LNCaP clone FGC (cell line): ENCODE measurements at regions not wholly inside any gene's neighbourhood (a gene's known extent, or its start where the extent isn't known, plus 50 kb on each side); places are given as distances from the start of the nearest gene placed in this dataset.

Experiments
- DNase-seq: peaks from one replicate; pipeline ENCODE4 v3.0.0-alpha.2; 2011; ENCODE audit warnings: low read depth
- H3K4me3 ChIP-seq: 2 replicates; pipeline ENCODE4 v1.5.1; 2011; ENCODE audit warnings: mild to moderate bottlenecking, low read depth, low read length, control low read depth
- TF ChIP-seq, protein P1 (sequence below): IDR thresholded peaks from 2 replicates; pipeline ENCODE4 v1.5.1; 2012; ENCODE audit warnings: mild to moderate bottlenecking; ENCODE audit not compliant: control insufficient read depth, insufficient read depth; ENCODE audit errors: extremely low read depth

DNA sequence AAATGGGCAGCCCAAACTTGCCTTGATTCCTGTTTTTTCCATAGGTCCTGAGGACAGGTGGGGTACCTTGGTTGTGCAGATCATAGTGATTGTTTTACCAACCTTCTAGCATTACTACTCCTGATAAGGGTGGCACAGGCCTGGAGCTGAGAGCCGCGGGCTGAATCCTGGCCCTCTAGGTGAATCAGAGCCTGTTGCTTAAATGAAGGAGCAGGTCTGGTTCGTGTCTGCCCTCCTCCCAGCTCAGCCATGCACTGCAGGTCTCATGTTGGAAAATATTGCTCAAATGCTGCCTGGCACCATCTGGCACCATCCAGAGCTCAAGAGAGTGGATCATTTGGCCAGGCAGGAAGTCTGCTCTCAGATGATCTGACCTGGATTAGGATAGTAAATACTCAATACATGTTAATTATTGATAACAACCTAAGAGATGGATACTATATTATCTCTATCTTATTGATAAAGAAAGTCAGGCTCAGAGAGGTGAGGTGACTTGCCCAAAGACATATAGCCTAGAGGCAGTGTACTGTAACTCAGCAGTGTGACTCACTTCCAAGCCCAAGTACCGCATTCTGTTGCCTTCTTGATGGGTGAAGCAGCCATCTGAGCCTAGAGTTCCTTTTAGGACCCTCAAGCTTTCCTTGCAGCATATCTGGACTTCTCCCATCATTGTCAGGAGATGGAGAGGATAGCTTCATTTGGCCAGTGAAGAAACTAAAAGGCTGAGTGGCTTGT lies 104.3 kb upstream of the PITX1 start:
- DNase-seq: no peak
- H3K4me3 ChIP-seq: no peak overlapping the region
- TF ChIP-seq, protein P1, sequence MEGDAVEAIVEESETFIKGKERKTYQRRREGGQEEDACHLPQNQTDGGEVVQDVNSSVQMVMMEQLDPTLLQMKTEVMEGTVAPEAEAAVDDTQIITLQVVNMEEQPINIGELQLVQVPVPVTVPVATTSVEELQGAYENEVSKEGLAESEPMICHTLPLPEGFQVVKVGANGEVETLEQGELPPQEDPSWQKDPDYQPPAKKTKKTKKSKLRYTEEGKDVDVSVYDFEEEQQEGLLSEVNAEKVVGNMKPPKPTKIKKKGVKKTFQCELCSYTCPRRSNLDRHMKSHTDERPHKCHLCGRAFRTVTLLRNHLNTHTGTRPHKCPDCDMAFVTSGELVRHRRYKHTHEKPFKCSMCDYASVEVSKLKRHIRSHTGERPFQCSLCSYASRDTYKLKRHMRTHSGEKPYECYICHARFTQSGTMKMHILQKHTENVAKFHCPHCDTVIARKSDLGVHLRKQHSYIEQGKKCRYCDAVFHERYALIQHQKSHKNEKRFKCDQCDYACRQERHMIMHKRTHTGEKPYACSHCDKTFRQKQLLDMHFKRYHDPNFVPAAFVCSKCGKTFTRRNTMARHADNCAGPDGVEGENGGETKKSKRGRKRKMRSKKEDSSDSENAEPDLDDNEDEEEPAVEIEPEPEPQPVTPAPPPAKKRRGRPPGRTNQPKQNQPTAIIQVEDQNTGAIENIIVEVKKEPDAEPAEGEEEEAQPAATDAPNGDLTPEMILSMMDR: no peak

DNA sequence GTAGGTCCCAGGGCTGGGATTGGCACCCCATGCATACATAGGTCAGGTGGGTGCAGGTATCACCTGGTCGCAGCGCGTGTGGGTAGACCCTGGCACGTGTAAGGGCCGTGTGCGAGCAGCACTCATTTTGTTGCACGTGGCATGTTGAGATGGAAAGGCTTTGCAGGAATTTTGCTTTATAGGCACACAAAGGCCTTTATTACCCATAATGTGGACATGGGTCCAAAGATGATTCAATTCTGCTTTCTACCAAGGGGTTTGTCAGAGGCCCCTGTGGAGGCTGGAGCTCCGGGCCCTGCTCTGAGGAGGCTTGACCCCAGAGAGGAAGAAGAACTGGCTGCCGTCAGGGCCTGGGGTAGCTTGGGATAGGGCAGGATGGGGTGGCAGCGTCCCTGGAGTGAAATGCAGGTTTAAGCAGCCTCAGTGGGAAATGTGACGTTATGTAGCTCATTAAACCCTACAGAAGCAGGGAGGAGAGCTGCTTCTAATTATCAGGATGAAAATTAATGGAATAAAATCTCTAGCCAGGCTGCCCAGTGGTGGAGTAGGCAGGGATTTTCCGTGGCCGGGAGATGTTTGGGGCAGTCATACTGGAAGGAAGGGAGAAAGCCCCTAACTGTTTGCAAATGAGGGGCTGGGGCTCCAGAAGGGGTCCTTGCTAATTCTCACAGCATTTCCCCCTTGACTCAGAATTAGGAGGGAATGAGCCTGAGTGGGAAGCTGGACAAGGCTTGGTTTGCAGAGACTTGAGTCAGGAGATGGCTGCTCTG lies 103.3 kb upstream of the PITX1 start:
- no peak for DNase-seq
- TF ChIP-seq, protein P1: no peak
- no peak overlapping the region for H3K4me3 ChIP-seq

DNA sequence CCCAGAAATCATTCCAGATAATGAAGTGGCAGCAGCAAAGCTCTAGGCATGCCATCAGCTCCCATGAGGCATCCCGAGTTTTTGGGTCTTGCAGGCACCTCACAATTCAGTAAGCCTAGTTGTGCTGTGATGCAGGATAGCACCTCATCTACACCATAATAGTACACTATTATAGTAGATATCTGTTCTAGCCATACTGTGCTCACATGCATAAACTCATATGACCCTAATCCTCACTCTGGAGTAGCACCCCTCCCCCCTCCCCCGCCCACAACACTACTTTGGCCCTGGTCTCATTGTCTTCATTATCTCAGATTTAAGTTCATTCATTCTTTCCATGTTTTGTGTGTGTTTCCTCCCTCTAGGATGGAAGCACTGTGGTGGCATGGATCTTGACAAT lies 102.5 kb upstream of the PITX1 start:
- TF ChIP-seq, protein P1: no peak
- no peak overlapping the region for H3K4me3 ChIP-seq
- DNase-seq: no peak

DNA sequence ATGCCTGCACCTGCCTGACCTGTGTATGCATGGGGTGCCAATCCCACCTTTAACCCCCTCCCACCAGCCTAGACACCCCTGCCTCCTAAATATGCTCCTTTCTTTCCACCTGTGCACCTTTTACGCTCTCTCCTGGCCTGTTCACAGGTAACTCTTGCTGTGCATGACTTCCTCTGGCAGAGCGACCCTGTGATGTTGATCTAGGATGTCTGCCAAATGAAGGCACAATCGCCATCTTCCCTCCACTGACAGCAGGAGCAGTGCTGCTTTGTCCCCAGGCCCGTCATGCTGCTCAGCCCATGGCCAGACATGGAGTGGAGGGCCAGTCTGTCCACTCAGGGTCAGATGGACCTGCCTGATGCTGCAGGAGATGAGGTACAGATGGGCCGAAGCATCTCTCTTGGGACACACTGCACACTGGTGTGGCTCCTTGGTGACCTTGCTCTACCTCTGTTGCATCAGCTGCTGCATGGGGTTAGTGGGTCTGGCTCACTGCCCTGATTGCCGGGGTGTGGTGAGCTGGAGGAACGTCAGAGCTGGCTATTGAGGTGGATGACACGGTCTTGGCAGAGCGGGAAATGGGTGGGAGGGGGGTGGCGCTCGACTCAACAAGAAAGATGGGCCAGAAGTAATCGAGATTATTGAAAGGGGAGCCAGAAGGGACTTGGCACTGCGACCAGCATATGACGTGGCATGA lies 101.7 kb upstream of the PITX1 start:
- TF ChIP-seq, protein P1: no peak
- no peak overlapping the region for H3K4me3 ChIP-seq
- peak; percentile 60 for DNase-seq

DNA sequence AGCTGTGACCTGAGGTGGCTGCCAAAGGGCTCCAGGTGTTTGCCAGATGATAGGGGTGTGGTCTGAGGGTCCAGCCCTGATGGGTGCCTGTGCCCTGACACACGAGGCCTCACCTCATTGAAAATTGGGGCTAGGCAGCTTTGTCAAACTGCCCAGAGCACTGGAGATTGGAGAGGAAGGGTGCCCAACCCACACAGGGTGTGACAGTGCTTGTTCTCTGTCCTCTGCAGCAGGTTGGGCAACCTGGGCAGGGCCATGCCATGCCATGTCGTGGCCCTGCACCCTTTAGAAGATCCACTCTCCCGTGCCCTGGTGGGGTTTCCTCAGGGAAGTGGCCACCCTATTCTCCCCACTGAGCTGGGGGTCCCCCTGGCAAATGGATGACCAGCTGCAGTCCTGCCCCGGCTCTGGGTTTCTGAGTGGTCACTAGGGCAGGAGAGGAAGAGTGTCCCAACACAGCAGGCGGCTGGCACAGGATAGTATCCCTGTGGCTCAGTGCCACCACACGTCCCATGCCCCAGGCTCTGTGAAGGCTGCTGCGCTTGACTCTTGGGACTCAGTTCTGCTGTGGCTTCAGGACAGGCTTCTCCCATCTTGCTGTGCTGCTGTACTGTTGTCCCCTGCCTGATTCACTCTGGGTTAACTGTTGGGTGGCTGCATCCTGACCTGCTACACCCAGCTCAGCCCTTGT lies 100.8 kb upstream of the PITX1 start:
- no peak overlapping the region for H3K4me3 ChIP-seq
- TF ChIP-seq, protein P1: no peak
- DNase-seq: no peak

DNA sequence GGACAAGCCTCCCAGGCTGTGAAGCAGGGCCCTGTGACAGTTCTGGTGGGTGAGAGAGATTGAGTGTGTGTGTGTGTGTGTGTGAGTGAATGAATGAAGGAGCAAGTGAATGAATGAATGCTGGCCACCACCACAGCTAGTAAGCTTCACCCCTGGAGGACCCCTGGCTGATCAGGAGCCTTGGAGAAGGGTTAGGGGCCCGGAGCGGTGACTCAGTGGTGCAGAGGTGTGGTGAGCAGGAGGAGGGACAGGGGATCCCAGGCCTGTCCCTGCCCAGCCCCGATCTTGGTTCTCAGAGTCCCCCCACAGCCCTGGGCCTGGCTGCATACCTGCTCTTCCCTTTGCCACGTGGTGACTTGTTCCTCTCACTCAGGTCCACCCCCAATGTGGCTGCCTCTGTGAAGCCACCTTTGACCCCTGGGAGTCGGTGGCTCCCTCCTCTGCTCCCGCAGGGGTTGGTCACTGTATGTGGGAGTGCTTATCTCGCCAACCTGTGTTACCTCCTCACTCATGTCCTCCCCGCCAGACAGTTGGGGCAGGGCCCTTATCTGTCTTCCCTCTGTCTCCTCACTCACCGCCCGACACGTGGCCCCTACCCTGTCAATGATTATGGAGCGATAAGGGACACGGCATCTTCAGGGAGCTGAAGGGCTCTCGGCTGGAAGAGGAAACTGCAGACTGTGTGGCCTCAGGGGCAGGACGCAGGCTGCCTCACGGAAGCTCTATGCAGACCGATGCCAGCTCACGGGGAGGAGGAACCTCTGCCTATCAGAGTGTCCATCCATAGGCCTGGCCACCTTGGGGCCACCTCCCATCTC lies 99.9 kb upstream of the PITX1 start:
- H3K4me3 ChIP-seq: no peak overlapping the region
- TF ChIP-seq, protein P1: no peak
- DNase-seq: no peak
